Esophagus squamous epithelium (tissue), 4 donors: ENCODE measurements at regions not wholly inside any gene's neighbourhood (a gene's known extent, or its start where the extent isn't known, plus 50 kb on each side); places are given as distances from the start of the nearest gene placed in this dataset.

ENCODE experiments used
- CTCF ChIP-seq, 6 experiments: fragments of 450-650 bp in 4 of 6; fragments of 200-600 bp in 2 of 6; sonication (generic) in 2 of 6; IDR thresholded peaks; one replicate each; pipeline ENCODE4 v1.5.1; 2016 to 2019; ENCODE audit warnings: antibody characterized with exemption in 6 of 6, mild to moderate bottlenecking in 4 of 6, moderate library complexity in 4 of 6
- POLR2A ChIP-seq, 4 donors: fragments of 450-650 bp; IDR thresholded peaks; one replicate each; pipeline ENCODE4 v1.6.1; 2017; ENCODE audit warnings: antibody characterized with exemption in 4 of 4, mild to moderate bottlenecking in 4 of 4, moderate library complexity in 3 of 4

GRCh38 chr14:26913786-26914185, 316.0 kb upstream of the NOVA1 start:
- TF ChIP-seq CTCF (IDR thresholded peaks at IDR 0.05) = no peak
- no peak for TF ChIP-seq POLR2A (IDR thresholded peaks at IDR 0.05)
